ENCODE measurements at regions not wholly inside any gene's neighbourhood (a gene's known extent, or its start where the extent isn't known, plus 50 kb on each side); places are given as distances from the start of the nearest gene placed in this dataset.
A peak's percentile ranks its signal among the peaks of the same experiment; 100 is the strongest.

DNA sequence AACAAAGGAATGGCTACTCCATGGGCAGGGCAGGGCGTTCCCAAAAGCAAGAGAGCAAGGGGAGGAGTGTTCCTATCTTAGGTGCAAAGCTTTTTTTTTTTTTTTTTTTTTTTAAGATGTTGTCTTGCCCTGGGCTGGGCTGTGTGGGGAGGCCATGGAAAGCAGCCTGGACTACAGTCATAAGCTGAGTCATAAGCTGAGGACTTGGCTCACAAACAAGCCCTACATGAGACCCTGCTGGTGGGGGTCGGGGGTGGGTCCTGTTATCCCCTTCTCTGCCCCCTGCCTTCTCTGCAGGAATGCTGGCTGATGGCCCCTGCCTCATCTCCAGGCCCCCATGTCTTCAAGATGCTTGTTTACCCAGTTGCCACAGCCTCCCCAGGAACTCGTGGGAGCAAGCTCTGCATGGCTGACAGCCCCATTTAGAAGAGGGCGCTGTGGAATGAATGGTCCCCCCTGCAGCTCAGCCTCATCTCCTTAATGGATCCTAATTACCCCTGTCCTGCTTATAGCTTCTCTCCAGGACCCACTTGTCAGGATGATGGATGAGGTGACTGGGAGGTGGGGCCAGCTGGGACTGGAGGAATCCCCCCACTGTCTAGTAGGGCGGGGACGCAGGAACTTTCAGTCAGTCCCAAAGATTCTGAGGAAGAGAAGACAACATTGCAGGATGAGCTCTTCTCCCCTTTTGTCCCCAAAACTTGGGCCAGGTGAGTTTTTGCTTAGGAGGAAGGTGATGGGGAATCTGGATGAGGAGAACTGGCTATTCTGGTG, 340.8 kb upstream of the PODXL start:
- TF ChIP-seq, protein P1, sequence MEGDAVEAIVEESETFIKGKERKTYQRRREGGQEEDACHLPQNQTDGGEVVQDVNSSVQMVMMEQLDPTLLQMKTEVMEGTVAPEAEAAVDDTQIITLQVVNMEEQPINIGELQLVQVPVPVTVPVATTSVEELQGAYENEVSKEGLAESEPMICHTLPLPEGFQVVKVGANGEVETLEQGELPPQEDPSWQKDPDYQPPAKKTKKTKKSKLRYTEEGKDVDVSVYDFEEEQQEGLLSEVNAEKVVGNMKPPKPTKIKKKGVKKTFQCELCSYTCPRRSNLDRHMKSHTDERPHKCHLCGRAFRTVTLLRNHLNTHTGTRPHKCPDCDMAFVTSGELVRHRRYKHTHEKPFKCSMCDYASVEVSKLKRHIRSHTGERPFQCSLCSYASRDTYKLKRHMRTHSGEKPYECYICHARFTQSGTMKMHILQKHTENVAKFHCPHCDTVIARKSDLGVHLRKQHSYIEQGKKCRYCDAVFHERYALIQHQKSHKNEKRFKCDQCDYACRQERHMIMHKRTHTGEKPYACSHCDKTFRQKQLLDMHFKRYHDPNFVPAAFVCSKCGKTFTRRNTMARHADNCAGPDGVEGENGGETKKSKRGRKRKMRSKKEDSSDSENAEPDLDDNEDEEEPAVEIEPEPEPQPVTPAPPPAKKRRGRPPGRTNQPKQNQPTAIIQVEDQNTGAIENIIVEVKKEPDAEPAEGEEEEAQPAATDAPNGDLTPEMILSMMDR (conservative IDR thresholded peaks at IDR 0.05; ENCODE audit: low read depth, low read length) = no peak
- no peak overlapping the region for H3K4me3 ChIP-seq (ENCODE audit: low read length)
- DNase-seq (ENCODE audit: low read depth) = peak; percentile 54

DNA sequence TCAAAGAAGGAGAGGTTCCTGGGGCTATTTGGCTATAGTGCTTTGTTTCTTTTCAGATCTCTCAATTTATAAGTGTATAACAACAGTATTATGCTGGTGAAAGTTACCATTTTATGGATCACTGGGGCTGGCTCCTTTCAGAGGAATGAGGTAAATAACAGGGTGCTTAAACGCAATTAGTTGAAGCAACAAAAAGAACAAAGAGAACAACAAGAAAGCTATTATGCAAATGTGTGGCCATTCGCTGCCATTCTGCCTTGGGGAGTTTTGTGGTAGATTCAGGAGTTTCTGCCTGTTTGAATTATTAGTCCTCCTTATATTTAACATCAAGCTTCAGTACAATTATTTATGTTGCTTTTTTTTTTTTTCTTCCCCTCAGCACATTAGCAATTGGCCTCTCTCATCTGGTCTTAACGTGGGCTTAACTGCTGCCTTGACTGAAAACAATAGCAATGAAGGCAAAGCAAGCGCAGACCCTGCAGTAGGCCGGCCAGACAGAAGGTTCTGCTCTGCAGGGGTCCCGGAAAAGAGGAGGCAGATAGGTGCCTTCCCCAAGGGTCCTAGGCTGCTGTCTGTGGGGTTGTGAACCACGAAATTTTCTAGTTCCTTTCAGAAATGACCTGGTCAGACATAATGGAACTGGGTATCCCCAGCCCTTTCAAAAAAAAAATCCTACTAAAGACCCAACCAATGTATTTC, 339.9 kb upstream of the PODXL start:
- TF ChIP-seq, protein P1 (conservative IDR thresholded peaks at IDR 0.05; ENCODE audit: low read depth, low read length) = no peak
- no peak for DNase-seq (ENCODE audit: low read depth)
- H3K4me3 ChIP-seq (ENCODE audit: low read length) = no peak overlapping the region

DNA sequence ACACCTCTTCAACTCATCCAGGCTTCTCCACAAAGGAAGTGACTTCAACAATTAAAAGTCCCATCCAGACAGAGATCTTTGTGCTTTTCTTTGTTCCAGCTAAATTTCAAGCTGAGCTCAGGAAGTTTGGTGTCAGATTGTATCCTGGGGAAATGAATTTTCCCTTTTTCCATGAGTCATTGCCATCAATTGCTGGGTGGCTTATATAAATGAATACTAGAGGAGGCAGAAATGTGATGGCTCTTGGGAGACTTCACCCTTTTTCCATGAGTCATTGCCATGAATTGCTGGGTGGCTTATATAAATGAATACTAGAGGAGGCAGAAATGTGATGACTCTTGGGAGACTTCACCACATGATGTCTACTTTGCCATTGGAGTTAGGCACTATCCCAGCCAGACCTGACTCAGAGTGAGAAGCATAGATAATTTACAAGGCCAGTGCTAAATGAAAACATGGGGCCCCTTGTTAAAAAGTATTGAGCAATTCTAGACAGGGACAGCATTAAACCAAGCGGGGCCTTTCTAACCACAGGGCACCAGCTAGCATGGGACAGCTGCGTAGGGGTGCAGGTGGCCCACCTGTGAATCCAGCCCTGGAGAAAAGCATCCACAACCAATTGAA, 339.2 kb upstream of the PODXL start:
- TF ChIP-seq, protein P1 (conservative IDR thresholded peaks at IDR 0.05; ENCODE audit: low read depth, low read length) = no peak
- H3K4me3 ChIP-seq (ENCODE audit: low read length) = no peak overlapping the region
- peak; percentile 79 for DNase-seq (ENCODE audit: low read depth)

DNA sequence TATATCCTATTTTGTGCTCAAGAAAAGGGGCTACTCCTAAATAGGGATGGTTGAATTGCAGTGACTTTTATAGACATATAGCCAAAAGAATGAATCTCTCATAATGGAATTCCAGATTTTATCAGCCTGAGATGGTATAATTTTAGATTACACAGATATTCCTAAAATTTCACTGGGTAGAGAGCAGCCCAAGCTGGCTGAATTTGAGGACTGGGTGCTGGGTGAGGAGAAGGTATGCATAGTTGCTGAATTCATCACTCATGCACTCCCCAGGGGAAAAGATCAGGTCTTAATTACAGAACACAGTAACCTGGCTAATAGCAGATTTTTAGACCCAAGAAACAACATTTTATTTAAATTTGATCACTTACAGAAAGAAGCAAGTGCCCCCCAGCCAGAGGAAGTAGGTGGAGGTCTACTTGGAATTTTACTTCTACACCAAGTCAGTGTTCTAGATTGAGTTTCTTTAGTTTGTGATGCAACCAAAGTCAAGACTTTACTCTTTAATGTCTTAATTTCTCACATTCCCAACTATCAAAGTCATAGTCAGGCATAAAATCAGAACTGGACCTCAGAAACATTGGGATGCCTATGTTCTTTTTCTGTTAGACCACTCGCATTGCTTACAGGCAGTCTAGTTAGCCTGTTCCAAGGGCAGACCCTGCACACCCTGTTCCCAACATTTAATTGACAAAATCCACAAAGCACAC, 337.4 kb upstream of the PODXL start:
- DNase-seq (ENCODE audit: low read depth) = no peak
- H3K4me3 ChIP-seq (ENCODE audit: low read length) = no peak overlapping the region
- TF ChIP-seq, protein P1 (conservative IDR thresholded peaks at IDR 0.05; ENCODE audit: low read depth, low read length) = no peak

DNA sequence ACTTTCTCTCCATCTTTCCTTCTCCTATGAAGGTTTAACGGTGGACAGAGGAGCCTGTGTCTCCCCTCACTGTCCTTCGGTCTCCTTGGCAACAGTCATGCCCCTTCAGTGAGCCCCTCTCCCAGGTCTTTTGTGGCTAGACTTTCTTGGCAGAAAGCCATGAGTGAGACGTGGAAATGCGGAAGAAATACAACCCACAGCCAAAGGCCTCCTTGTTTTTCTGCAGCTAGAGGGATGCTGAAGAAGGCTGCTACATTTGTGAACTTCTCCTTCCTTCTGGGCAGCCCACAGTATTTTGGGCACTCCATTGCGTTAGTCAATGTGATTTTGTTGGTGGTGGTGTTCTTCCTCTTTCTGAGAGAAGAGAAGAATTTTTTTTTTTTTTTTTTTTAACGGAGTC, 333.7 kb upstream of the PODXL start:
- DNase-seq (ENCODE audit: low read depth) = no peak
- TF ChIP-seq, protein P1 (conservative IDR thresholded peaks at IDR 0.05; ENCODE audit: low read depth, low read length) = no peak

DNA sequence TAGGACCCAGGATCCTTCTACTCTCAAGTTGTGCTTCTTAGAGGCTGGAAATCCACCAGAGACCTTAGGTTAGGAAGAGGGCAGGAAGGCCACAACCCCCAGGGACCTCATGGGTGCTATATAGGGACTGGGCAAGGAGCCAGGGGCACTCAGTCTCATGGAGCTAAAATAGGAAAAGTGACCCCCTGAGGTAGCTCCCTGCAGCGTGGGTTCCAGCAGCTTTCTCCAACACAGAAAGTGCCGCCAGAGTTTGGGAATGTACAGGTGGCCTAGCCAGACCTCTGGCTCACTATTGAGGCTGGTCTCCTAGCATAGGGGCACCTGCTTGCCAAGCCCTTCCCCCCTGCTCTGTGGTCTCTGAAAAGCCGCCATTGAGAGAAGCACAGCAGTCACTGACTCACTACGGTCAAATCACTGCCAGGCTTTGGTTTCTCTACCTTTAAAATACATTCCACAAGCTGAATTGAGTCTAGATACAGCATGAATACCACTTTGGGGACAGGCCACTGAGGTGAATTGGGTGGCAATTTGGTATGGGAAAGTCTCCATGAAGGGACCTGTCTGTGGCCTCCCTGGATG, 333.2 kb upstream of the PODXL start:
- no peak for DNase-seq (ENCODE audit: low read depth)
- TF ChIP-seq, protein P1 (conservative IDR thresholded peaks at IDR 0.05; ENCODE audit: low read depth, low read length) = no peak

More for the DNA sequence above, 333.7 kb upstream of the PODXL start:
- H3K4me3 ChIP-seq (ENCODE audit: low read length) = no peak overlapping the region

More for the DNA sequence above, 333.2 kb upstream of the PODXL start:
- no peak overlapping the region for H3K4me3 ChIP-seq (ENCODE audit: low read length)

Data from retinal pigment epithelial cell (primary cell).